ENCODE measurements at regions not wholly inside any gene's neighbourhood (a gene's known extent, or its start where the extent isn't known, plus 50 kb on each side); places are given as distances from the start of the nearest gene placed in this dataset.
A peak's percentile ranks its signal among the peaks of the same experiment; 100 is the strongest.

DNA sequence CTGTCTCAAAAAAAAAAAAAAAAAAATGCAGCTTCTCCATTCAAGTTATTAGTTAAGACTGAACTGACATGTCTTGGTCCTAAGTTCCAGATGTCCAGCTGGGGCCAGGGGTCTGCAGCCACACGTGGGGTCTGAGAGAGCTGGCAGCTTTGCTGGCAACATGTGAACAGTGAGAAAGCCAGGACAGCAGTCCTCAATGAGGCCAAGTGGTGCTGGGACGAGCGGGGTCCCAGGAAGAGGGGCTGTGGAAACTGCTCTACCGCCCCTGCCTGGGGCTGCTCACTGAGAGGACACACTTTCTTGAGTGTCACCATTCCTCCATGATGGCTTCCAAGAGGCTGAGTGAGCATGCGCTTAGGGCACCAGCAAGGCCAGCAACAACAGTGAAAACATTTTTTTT lies 100.7 kb upstream of the TAF1B start:
- no peaks in the 10 kb centered on the region for H3K9me3 Mint-ChIP-seq
- DNase-seq = no peak
- H3K36me3 Mint-ChIP-seq (ENCODE audit: low read depth) = no peaks in the 10 kb centered on the region
- intact Hi-C loops (cut with micrococcal nuclease) = no loop called here
- peaks cover 24% of the 10 kb centered on the region for H3K4me1 Mint-ChIP-seq (ENCODE audit: low read depth)
- H3K27ac Mint-ChIP-seq = no peak overlapping the region
- no peak overlapping the region for H3K4me3 Mint-ChIP-seq
- no peaks in the 10 kb centered on the region for H3K27me3 Mint-ChIP-seq (ENCODE audit: low read depth)
- CTCF ChIA-PET = interaction anchor here (1.0 kb wide), 1 partner anchor 37 kb away, joined by 3 read pairs; no protein-coding TSS in a partner anchor

DNA sequence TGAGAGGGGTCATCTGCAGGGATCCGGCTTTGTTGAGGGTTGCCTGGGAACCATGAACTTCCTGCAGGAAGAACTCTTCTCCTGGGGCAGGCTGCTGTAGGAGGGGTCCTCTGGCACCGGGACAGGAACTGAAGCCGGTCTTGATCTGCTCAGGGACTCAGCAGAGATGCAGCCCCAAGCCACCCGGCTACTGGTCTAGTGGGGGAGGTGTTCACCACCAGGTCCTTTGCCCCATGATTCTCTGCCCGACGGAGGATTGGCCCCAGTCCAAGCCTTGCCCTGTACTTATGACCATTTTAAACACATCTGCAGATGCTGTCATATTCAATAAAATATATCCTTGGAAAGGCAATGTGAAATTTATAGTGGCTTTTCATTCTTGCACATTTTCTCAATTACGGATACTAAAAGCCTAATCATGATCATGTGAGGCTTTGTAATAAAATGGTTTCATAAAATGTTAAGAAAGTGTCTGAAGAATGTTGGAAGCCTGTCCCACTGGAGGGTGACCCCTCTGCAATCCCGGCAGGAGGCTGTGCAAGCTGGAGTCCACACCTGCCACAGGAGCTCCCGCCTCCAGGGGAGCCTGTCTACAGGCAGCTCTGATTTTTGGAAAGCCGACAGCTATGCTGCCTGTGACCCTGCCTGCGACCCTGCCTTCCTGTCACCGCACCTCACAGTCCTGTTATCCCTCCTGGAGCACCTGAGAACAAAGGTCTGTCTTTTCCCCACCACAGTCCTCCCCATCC lies 98.8 kb upstream of the TAF1B start:
- no peaks in the 10 kb centered on the region for H3K9me3 Mint-ChIP-seq
- H3K36me3 Mint-ChIP-seq (ENCODE audit: low read depth) = no peaks in the 10 kb centered on the region
- H3K4me3 Mint-ChIP-seq = no peak overlapping the region
- H3K4me1 Mint-ChIP-seq (ENCODE audit: low read depth) = peaks cover 17% of the 10 kb centered on the region
- CTCF ChIA-PET = interaction anchor here (0.6 kb wide), 1 partner anchor 71 kb away, joined by 4 read pairs; no protein-coding TSS in a partner anchor
- H3K27ac Mint-ChIP-seq = no peak overlapping the region
- intact Hi-C loops (cut with micrococcal nuclease) = no loop called here
- H3K27me3 Mint-ChIP-seq (ENCODE audit: low read depth) = no peaks in the 10 kb centered on the region
- no peak for DNase-seq

DNA sequence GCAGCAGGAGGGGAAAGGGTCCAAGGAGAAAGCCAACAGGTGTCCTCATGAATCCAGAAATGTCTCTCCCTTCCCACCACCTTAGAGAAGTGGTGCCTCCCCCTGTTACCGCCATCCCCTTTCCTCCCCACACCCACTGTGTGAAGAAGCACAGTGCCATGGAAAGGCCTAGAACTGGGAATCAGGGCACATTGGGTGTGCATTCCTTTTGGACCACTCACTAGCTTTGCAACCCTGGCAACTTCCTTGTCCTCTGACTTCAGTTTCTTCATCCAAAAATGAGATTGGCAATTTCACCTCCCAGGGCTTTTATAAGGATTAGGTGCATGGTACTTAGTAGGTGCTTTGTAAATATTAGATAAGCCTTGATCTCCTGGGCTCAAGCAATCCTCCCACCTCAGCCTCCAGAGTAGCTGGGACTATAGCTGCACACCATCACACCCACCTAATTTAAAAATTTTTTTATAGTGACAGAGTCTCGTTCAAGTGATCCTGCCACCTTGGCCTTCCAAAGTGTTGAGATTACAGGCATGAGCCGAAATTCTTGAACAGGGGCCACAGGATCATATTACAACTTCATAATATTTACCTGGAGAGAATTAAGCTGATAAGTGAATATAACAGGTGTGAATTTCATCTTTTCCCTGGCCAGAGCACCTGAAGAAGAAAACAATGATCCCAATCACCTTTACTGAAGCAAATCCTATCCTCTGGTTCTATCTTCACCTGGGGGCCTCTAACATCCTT lies 97.9 kb upstream of the TAF1B start:
- CTCF ChIA-PET = interaction anchor here (0.6 to 1.2 kb wide), 2 partner anchors 54 to 157 kb away, joined by 3 to 5 read pairs; no protein-coding TSS in a partner anchor
- H3K4me3 Mint-ChIP-seq = no peak overlapping the region
- H3K36me3 Mint-ChIP-seq (ENCODE audit: low read depth) = no peaks in the 10 kb centered on the region
- no peak overlapping the region for H3K27ac Mint-ChIP-seq
- peaks cover 16% of the 10 kb centered on the region for H3K4me1 Mint-ChIP-seq (ENCODE audit: low read depth)
- H3K9me3 Mint-ChIP-seq = no peaks in the 10 kb centered on the region
- intact Hi-C loops (cut with micrococcal nuclease) = no loop called here
- no peak for DNase-seq
- no peaks in the 10 kb centered on the region for H3K27me3 Mint-ChIP-seq (ENCODE audit: low read depth)

DNA sequence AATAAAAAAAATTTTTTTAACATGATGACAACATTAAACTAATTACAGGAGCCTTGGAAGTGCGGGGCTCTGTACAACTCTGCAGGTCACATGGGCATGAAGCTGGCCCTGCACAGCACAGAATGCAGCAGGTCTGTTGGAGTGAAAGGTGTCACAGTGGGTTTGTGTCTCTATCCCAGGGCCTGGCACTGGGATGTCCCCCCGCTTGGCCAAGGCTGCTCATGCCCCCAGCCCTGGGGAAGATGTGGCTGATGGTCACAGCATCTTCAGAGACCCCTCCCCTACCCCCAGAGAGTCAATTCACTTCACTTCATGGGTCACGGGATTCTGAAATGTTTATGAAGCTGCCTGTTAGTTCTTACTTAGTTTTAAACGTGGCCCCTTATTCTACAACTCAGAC lies 95.9 kb upstream of the TAF1B start:
- Mint-ChIP-seq H3K9me3 (no peaks in the 10 kb centered on the region), H3K4me3 (no peak overlapping the region), H3K4me1 (ENCODE audit: low read depth) (peaks cover 14% of the 10 kb centered on the region), H3K36me3 (ENCODE audit: low read depth) (no peaks in the 10 kb centered on the region), H3K27ac (no peak overlapping the region), H3K27me3 (ENCODE audit: low read depth) (no peaks in the 10 kb centered on the region)
- CTCF ChIA-PET = interaction anchor here (1.6 kb wide), 1 partner anchor 9 kb away, joined by 4 read pairs; no protein-coding TSS in a partner anchor
- intact Hi-C loops (cut with micrococcal nuclease) = no loop called here
- DNase-seq = no peak

DNA sequence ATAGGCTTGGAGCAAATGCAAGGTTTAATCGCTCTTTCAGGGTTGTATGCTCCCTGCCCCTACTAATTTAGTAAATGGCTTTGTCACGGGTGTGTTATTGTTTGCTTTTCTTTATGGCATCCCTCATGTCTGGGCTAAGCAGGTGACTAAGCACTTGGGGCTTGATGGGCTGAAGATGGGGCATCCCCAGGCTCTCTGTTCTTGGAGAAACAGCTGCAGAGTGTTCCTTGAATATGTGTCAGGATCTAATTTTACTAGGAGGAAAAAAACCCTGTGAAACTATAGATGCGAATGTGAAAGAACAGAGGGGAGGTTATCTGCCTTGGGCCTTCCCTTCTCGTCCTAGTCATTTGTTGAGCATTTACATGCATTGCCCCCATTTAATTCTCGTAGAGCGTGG lies 94.7 kb upstream of the TAF1B start:
- H3K4me1 Mint-ChIP-seq (ENCODE audit: low read depth) = peaks cover 26% of the 10 kb centered on the region
- H3K9me3 Mint-ChIP-seq = no peaks in the 10 kb centered on the region
- intact Hi-C loops (cut with micrococcal nuclease) = loop anchor here (1.0 kb wide), 2 partner anchors 10 to 196 kb away; no protein-coding TSS in a partner anchor
- H3K27me3 Mint-ChIP-seq (ENCODE audit: low read depth) = no peaks in the 10 kb centered on the region
- H3K4me3 Mint-ChIP-seq = no peak overlapping the region
- CTCF ChIA-PET = interaction anchor here (0.8 kb wide), 1 partner anchor 605 kb away, joined by 3 read pairs; no protein-coding TSS in a partner anchor
- no peaks in the 10 kb centered on the region for H3K36me3 Mint-ChIP-seq (ENCODE audit: low read depth)
- DNase-seq = peak; percentile 63
- H3K27ac Mint-ChIP-seq = no peak overlapping the region

DNA sequence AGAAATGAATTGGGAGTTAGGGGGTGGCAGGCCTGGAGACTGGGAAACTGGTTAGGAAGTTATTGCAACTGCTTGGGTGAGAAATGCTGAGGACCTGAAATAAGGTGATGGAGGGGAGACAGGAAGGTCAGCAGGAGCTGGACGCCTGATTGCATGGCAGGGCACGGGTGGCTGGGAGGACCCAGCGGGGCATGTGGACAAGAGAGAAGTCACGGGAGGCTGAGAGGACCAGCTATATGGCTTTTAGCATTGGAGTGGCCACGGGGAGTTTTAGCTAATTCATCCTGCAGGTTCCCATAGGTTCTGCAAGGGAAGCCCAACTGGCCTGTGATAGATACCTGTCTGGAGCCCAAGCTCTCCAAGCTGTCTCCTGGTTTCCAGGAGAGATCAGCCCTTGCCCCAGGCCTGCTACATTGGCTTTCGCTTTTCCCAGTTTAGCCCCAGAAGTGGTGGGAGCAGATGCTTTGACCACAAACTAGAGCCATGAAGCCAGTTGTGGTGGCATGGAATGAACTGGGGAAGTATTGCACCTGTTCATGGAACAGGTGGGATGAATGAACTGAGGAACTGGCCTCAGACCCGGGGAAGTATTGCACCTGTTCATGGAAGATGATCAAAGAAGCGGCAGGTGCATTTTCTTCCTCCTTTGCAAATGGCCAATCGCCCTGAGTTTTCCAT lies 93.6 kb upstream of the TAF1B start:
- peaks cover 35% of the 10 kb centered on the region for H3K4me1 Mint-ChIP-seq (ENCODE audit: low read depth)
- no peak overlapping the region for H3K4me3 Mint-ChIP-seq
- peaks cover 5% of the 10 kb centered on the region for H3K27me3 Mint-ChIP-seq (ENCODE audit: low read depth)
- no peaks in the 10 kb centered on the region for H3K9me3 Mint-ChIP-seq
- H3K36me3 Mint-ChIP-seq (ENCODE audit: low read depth) = no peaks in the 10 kb centered on the region
- intact Hi-C loops (cut with micrococcal nuclease) = loop anchor here (5.0 kb wide), 1 partner anchor 327 kb away; the partner anchor contains the start of genes CPSF3 and ITGB1BP1
- no peak for DNase-seq
- CTCF ChIA-PET = interaction anchor here (1.0 to 1.3 kb wide), 2 partner anchors 50 to 174 kb away, joined by 3 to 7 read pairs; no protein-coding TSS in a partner anchor
- H3K27ac Mint-ChIP-seq = no peak overlapping the region

DNA sequence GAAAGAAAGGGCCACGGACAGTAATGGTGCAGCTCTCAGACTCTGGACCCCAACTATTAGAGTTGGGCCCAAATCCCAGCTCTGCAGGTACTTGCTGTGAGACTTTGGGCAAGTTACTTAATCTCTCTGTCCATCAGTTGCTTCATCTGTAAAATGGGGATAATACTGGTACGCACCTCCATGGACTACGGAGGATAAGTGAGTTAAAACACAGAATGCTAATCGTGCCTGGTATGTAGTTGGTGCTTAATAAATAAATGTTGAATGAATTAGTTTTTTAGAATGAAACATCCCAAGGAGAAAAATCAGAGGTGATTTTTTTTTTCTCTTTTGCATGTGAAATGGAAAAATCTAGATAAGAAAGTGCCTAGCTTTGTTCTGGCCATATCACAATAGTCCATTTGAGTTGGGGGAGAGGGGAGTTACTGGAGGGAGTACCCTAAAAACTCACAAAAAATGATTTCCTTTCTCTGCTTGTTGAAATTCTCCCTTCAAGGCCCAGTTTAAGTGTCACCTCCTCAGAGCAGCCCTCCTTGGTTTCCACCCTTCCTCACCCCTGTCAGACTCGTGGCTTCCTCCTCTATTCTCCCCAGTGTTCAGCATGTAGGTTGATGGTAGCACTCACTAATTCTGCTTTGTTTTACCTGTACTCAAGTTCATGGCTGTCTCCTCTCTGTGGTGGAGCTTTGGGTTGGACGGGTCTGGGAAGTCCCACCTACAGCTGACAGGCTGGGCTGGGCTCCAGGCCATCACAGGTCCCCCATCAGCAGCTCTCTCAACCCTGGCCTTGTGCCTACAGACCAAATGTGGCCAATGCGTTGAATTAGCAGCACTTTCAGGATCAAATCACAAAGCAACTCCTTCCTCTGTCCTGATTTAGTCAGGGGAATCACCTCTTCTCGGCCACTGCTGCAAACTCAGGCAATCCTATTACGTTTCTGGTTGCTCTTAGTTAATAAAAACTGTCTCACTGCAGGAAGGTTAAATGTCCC lies 92.8 kb upstream of the TAF1B start:
- Mint-ChIP-seq H3K27ac (no peak overlapping the region), H3K4me3 (no peak overlapping the region), H3K27me3 (ENCODE audit: low read depth) (peaks cover 11% of the 10 kb centered on the region), H3K4me1 (ENCODE audit: low read depth) (peaks cover 36% of the 10 kb centered on the region), H3K36me3 (ENCODE audit: low read depth) (no peaks in the 10 kb centered on the region), H3K9me3 (no peaks in the 10 kb centered on the region)
- intact Hi-C loops (cut with micrococcal nuclease) = loop anchor here (5.0 kb wide), 1 partner anchor 328 kb away; the partner anchor contains the start of genes CPSF3 and ITGB1BP1
- CTCF ChIA-PET = interaction anchor here (1.0 to 1.3 kb wide), 2 partner anchors 20 to 49 kb away, joined by 3 to 7 read pairs (median 3); no protein-coding TSS in a partner anchor
- no peak for DNase-seq

DNA sequence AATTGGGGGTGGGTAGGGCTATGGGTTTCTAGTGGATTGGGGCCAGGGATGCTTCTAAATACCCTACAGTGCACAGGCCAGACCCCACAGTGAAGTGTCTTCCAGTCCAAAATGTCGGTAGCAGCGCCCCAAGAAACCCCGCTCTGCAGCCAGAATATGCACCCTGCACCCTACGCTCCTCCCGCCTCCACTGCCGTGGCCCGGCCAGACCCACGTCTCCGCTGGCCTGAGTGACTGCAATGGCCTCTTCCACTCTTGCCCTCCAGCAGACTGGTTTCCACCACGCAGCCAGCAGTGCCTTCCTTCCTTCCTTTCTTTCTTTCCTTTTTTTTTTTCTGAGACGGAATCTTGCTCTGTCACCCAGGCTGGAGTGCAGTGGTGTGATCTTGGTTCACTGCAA lies 91.4 kb upstream of the TAF1B start:
- H3K27ac Mint-ChIP-seq = no peak overlapping the region
- CTCF ChIA-PET = interaction anchor here (1.1 to 1.2 kb wide), 3 partner anchors 19 to 47 kb away, joined by 3 read pairs; no protein-coding TSS in a partner anchor
- DNase-seq = no peak
- no peaks in the 10 kb centered on the region for H3K9me3 Mint-ChIP-seq
- H3K27me3 Mint-ChIP-seq (ENCODE audit: low read depth) = peaks cover 20% of the 10 kb centered on the region
- H3K4me1 Mint-ChIP-seq (ENCODE audit: low read depth) = peaks cover 36% of the 10 kb centered on the region
- intact Hi-C loops (cut with micrococcal nuclease) = loop anchor here (1.0 to 5.0 kb wide), 4 partner anchors 97 to 330 kb away; partner anchors contain the start of genes CPSF3 and ITGB1BP1
- no peaks in the 10 kb centered on the region for H3K36me3 Mint-ChIP-seq (ENCODE audit: low read depth)
- no peak overlapping the region for H3K4me3 Mint-ChIP-seq

DNA sequence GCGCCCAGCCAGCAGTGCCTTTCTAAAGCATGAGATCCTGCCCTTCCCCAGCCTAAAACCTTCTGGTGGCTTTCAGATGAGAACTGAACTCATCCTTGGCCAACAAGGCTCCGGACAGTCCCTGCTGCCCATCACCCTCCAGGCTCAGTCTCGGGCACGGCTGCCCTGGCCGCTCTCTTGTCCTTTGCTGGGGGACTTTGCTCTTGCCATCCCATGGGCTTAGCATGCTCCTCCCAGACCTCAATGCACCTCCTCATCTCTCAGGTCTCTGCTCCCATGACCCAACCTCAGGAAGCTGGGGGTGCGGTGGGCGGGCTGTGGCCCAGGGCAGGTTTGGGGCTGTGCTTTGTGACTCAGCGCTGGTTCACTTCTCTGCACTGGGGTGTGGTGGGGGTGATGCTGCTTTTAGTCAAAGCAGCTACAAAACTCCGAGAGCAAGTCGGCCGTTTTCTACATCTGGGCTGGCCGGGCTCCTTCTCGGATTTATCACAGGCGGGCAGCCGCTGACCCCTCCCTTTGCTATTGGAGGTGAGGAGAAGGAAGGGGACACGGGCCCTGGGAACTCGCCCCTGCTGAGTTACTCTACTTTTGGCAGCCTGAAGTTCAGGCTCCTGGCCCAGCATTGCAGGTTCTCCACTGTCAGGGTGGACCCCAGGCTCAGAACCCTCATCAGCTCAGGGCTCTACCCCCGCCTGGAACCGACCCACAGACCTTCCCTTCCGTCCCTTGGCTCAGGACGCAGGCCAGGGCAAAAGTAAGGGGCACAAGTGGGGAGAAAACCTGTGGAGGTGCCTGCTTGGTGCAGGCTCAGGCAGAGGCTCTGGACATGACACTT lies 90.6 kb upstream of the TAF1B start:
- DNase-seq = peak; percentile 91
- no peaks in the 10 kb centered on the region for H3K36me3 Mint-ChIP-seq (ENCODE audit: low read depth)
- CTCF ChIA-PET = interaction anchor here (0.6 to 1.2 kb wide), 5 partner anchors 17 to 277 kb away, joined by 3 to 4 read pairs (median 3); no protein-coding TSS in a partner anchor
- H3K4me3 Mint-ChIP-seq = no peak overlapping the region
- H3K9me3 Mint-ChIP-seq = no peaks in the 10 kb centered on the region
- H3K27ac Mint-ChIP-seq = peak overlapping the region; percentile 65
- peaks cover 39% of the 10 kb centered on the region for H3K4me1 Mint-ChIP-seq (ENCODE audit: low read depth)
- intact Hi-C loops (cut with micrococcal nuclease) = loop anchor here (1.0 to 5.0 kb wide), 10 partner anchors 14 to 330 kb away; partner anchors contain the start of genes CPSF3, ITGB1BP1 and YWHAQ
- peaks cover 22% of the 10 kb centered on the region for H3K27me3 Mint-ChIP-seq (ENCODE audit: low read depth)

DNA sequence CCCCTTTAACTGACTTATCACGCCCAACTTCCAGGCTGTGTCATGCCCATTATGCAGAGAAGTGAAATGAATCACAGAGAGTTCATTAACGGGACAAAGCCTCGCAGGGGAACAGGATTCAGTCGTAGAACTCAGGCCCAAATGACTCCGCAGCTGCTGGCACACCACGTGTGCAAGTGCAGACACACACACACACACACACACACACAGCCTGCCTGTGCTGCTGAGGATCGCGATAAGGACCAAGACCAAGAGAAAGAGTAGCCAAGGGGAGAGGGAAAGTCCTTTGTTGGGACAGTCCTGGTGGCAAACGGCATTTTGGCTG lies 90.0 kb upstream of the TAF1B start:
- DNase-seq = peak; percentile 85
- CTCF ChIA-PET = interaction anchor here (0.7 to 1.2 kb wide), 4 partner anchors 17 to 31 kb away, joined by 3 read pairs; no protein-coding TSS in a partner anchor
- Mint-ChIP-seq H3K27ac (peak overlapping the region; percentile 65), H3K9me3 (no peaks in the 10 kb centered on the region), H3K36me3 (ENCODE audit: low read depth) (no peaks in the 10 kb centered on the region), H3K4me3 (peak overlapping the region; percentile 23), H3K4me1 (ENCODE audit: low read depth) (peaks cover 39% of the 10 kb centered on the region), H3K27me3 (ENCODE audit: low read depth) (peaks cover 22% of the 10 kb centered on the region)
- intact Hi-C loops (cut with micrococcal nuclease) = loop anchor here (1.0 to 5.0 kb wide), 9 partner anchors 15 to 331 kb away; partner anchors contain the start of genes CPSF3, ITGB1BP1 and YWHAQ

Measured in activated naive CD4-positive, alpha-beta T cell treated with anti-CD3 and anti-CD28 coated beads for 36 hours (primary cell).